ENCODE measurements at regions not wholly inside any gene's neighbourhood (a gene's known extent, or its start where the extent isn't known, plus 50 kb on each side); places are given as distances from the start of the nearest gene placed in this dataset.
"Not testable (repeated sequence)": the region's sequence is repeated elsewhere in the genome, so short reads cannot be mapped to it uniquely, and the experiment has no call there.

- no peak for FAIRE-seq
These were observed 363.3 kb upstream of the KLF4 start for GRCh38 chr9:107852891-107853290.

DNA sequence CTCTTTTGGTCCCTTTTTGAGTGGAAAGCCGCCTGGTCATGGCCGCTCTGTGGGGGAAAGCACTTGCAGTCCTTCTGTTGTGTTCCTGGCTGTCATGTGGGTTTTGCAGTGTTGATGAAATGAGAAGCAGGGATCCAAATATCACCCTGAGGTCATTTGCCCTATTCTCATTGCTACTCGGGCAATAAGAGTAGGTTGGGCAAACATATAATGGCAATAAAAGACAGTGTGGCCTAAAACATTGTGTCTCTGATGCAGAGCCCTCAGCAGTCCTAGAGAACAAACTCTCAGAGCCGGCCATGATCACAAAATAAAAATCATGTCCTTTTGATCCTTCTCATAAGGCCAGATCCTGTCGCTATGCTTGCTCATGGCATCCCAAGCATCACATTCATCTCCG is 361.1 kb upstream of the KLF4 start:
- no peak for FAIRE-seq

- no peak for FAIRE-seq
These were observed 358.7 kb upstream of the KLF4 start for GRCh38 chr9:107847978-107848964.

- no peak for FAIRE-seq
These were observed 353.0 kb upstream of the KLF4 start for GRCh38 chr9:107842530-107842929.

- FAIRE-seq = no peak
These were observed 351.5 kb upstream of the KLF4 start for GRCh38 chr9:107841076-107841475.

DNA sequence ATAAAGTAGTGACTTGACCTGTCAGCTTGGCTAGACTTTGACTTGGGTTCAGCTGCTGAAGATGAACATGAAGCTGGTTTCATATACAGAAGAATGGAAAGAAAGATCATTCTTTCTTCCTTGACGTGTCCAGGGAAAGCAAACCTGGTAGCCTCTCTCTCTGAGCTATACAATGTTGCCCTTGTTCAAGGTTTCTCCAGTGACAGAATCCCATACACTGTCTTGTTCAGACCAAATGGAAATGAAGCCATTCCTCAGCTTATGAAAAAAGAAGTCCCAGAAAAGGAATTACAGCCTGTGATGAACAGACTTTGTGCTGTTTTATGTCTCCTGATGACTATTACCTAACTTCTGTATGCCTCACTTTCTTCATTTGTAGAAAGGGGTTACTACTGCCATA is 349.8 kb upstream of the KLF4 start:
- no peak for FAIRE-seq

DNA sequence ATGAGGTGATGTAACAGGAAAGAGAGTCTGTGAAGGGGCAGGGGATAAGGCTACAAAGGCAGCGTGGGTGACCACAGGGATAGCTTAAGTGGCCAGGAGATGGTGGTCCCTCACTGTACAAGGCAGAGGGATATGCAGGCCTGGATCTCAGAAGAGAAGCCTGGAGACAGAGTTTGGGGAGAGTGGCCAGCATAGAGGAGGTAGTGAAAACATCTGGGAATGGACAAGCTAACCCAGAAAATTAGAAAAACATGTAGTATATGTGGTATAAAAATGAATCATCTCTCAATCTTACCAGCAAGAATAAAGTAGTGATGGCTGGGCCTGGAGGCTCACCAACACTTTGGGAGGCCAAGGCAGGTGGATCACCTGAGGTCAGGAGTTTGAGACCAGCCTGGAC is 349.2 kb upstream of the KLF4 start:
- FAIRE-seq = no peak

DNA sequence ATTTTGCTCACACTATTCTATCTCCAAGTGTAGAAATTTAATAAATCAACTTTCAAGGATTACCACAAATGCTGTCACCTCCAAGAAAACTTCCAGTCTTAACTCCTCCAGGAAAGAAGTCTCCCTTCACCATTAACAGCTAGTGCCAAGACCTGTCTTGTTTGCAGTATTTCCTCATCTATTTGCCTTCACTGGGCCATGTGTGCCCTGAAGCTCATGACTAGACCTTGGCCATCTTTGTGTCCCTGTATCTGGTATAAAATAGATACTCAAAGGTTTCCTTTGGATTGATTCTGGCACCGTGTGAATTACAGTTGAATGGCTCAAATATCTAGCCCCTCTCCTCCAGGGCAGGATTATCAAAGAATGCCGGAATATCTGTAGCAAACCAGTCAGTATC is 346.7 kb upstream of the KLF4 start:
- FAIRE-seq = no peak

- no peak for FAIRE-seq
These were observed 343.7 kb upstream of the KLF4 start for GRCh38 chr9:107833295-107833694.

DNA sequence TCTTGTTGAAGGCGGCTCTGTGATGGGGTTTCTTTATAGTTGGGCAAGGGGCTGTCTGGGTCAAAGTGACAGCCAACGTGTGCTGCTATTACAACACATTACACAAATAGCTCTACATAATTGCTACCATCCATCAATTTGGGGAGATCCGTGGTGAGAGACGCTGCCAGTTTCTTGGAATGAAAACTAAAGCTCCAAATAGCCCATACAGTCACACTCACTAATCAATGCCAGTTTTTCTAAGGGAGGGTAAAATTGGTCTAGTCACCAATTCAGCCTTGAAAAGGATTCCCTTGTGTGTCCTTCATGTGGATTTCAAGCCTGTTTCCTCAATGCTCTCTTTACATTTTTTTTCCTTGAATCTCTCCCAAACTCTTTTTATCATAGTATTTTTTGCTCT is 343.3 kb upstream of the KLF4 start:
- no peak for FAIRE-seq

DNA sequence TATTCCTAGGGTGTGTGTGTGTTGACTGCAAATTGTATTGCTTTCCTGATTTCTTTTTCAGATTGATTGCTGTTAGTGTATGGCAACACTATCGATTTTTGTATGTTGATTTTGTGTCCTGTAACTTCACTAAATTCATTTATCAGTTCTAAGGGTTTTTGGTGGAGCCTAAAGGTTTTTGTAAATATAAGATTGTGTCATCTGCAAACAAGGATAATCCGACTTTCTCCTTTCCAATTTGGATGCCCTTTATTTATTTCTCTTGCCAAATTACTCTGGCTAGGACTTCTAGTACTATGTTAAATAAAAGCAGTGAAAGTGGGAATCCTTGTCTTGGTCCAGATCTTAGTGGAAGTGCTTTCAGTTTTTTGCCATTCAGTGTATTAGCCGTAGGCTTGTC is 340.9 kb upstream of the KLF4 start:
- no peak for FAIRE-seq

DNA sequence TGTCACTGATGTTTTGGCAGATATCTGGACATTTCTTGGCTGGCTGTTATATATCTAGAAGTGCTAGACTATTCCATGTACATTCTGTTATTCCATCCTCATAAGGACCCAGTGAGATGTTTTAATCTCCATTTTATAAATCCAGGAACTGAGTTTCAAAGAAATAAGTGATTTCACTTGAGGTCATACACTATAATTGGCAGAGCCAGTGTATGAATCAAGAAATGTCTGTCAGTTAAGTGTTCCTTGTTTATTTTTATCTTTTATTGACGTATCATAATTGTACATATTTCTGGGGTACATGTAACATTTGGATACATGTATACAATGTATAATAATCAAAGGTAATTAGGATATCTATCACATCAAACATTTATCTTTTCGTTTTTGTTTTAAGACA is 338.3 kb upstream of the KLF4 start:
- FAIRE-seq = no peak

DNA sequence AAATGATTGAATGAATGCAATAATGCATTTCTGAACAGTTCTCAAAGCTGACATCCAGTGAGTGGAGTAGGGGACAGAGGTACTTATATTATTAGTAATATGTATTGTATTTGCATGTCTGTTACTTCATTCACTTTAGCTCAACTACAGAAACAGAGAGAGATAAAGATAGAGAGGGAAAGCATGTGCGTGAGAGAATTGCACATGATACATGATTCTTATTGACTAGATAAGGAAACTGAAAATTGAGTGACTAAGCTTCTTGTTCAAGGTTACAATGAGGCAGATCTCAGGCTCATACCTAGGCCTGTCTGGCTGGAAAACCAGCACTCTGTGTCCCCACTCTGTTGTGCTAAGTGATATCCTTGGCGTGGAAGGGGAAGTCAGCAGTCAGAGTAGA is 337.7 kb upstream of the KLF4 start:
- no peak for FAIRE-seq

DNA sequence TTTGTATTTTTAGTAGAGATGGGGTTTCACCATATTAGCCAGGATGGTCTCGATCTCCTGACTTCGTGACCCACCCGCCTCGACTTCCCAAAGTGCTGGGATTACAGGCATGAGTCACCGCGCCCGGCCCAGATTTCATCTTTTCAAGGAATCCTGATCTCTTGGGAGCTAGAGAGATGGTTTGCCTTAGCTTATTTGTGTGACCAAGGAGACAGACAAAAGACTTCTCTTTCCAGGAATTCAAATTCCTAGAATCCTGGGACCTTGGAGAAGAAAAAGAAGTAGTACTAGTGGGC is 337.1 kb upstream of the KLF4 start:
- FAIRE-seq = not testable (repeated sequence)

DNA sequence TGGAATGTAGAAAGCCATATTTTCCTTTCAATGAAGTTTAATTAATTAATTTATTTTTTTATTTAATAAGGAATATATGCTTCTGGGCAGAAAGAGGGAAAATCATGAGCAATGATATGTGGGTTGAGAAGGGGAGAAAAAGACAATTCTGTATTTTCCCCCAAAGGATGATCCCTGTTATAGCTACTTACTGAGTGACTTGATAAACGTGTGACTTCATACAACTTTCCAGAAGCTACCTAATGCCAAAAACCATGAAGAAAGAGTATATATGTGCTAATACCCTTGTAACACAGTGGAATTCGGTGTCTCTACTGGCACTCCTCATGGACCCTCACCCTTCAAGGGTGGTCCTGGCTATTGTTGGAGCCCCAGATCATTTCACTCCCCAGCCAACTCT is 335.0 kb upstream of the KLF4 start:
- no peak for FAIRE-seq

GRCh38 chr9:107819772-107820565 is 330.4 kb upstream of the KLF4 start:
- FAIRE-seq = no peak

- FAIRE-seq = not testable (repeated sequence)
These were observed 328.9 kb upstream of the KLF4 start for GRCh38 chr9:107818503-107818829.

GRCh38 chr9:107817595-107818502 is 328.3 kb upstream of the KLF4 start:
- not testable (repeated sequence) for FAIRE-seq

- FAIRE-seq = no peak
These were observed 327.0 kb upstream of the KLF4 start for GRCh38 chr9:107816561-107817021.

DNA sequence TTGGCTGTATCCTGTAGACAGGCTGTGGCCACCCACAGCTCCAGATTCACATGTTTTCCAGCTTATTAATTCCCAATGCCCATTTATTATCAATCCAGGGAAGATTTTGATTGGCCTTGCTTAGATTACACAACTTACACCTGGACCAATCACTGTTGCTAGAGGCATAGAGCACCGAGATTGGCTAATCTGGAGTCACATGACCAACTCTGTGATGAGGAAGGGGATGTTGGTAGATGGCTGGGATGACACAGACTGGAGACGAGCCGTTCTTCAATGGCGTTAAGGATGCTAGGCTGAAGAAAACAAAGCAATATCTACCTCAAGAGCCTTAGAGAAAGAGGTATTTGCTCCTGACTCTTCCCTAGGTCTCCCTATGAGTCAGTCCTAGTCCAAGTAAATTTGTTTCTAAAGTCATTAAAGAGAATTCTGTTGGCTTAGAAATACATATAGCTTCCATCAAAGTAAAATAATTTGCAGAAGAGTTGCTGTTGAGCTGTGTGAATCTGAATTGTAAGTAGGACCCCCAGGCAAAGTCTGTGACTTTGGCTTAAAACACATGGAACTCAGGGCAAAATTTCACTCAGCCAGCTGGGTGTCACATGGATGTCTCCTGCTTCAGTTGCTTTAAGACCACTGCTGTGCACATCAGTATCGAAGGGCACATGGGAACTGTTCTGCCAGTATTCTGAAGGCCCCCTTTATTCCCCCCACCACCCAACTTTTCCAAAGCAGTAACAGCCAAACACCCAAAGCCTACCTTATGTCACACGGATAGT is 326.4 kb upstream of the KLF4 start:
- no peak for FAIRE-seq

- FAIRE-seq = no peak
These were observed 323.7 kb upstream of the KLF4 start for GRCh38 chr9:107813287-107813686.

GRCh38 chr9:107810461-107810961 is 320.9 kb upstream of the KLF4 start:
- FAIRE-seq = no peak

All from G401.6 (cell line).